GM21423 (cell line): ENCODE measurements at regions not wholly inside any gene's neighbourhood (a gene's known extent, or its start where the extent isn't known, plus 50 kb on each side); places are given as distances from the start of the nearest gene placed in this dataset.
"Not testable (repeated sequence)": the region's sequence is repeated elsewhere in the genome, so short reads cannot be mapped to it uniquely, and the experiment has no call there.

ENCODE experiments used
- ATAC-seq: cut with Tn5 transposase; IDR thresholded peaks from one replicate; pipeline ENCODE4 v1.9.1; 2021; ENCODE audit warnings: mild to moderate bottlenecking, moderate library complexity; ENCODE audit not compliant: unreplicated experiment

GRCh38 chr3:81829937-81830336 is 68.5 kb upstream of the GBE1 start:
- no peak for ATAC-seq

- not testable (repeated sequence) for ATAC-seq
Observed at GRCh38 chr3:81829272-81829671, 67.8 kb upstream of the GBE1 start.

GRCh38 chr3:81823882-81824395 is 62.5 kb upstream of the GBE1 start:
- ATAC-seq = peak; percentile 98

DNA sequence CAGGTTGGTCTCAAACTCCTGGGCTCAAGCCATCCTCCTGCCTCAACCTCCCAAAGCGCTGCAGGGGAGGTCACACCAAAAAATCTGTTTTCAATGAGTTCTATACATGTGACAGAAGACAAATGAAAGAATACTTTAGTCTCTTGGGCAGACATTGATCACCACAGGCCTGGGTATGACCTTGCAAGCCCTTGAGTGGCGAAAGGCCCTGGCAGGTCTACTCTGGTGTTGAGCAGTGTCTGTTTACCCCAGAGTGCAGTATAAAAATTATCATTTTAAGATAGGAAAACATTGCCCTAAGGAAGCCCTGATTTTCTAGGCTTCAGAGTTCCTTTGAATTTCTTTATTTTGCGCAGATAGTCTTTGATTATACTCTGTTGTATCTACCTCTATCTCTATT is 61.6 kb upstream of the GBE1 start:
- no peak for ATAC-seq

- peak; percentile 99 for ATAC-seq
Observed at GRCh38 chr3:81816473-81817250, 55.2 kb upstream of the GBE1 start.

DNA sequence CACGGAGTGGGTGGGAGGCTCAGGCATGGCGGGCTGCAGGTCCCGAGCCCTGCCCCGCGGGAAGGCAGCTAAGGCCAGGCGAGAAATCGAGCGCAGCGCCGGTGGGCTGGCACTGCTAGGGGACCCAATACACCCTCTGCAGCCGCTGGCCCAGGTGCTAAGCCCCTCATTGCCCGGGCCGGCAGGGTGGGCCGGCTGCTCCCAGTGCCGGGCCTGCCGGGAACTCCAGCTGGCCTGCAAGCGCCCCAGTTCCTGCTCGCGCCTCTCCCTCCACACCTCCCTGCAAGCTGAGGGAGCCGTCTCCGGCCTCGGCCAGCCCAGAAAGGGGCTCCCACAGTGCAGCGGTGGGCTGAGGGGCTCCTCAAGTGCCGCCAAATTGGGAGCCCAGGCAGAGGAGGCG is 50.7 kb upstream of the GBE1 start:
- ATAC-seq = not testable (repeated sequence)
